ENCODE measurements at regions not wholly inside any gene's neighbourhood (a gene's known extent, or its start where the extent isn't known, plus 50 kb on each side); places are given as distances from the start of the nearest gene placed in this dataset.

GRCh38 chr2:125207431-125207830, 1182.3 kb downstream of the CNTNAP5 start (continued):
- no peak for TF ChIP-seq ETV6 (CRISPR knock-in tag; IDR thresholded peaks at IDR 0.05)
- TF ChIP-seq JAZF1 (CRISPR knock-in tag; IDR thresholded peaks at IDR 0.05): no peak
- TF ChIP-seq, protein P1, sequence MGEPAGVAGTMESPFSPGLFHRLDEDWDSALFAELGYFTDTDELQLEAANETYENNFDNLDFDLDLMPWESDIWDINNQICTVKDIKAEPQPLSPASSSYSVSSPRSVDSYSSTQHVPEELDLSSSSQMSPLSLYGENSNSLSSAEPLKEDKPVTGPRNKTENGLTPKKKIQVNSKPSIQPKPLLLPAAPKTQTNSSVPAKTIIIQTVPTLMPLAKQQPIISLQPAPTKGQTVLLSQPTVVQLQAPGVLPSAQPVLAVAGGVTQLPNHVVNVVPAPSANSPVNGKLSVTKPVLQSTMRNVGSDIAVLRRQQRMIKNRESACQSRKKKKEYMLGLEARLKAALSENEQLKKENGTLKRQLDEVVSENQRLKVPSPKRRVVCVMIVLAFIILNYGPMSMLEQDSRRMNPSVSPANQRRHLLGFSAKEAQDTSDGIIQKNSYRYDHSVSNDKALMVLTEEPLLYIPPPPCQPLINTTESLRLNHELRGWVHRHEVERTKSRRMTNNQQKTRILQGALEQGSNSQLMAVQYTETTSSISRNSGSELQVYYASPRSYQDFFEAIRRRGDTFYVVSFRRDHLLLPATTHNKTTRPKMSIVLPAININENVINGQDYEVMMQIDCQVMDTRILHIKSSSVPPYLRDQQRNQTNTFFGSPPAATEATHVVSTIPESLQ (CRISPR knock-in tag; IDR thresholded peaks at IDR 0.05): no peak

- ATAC-seq: no peak
- Mint-ChIP-seq H3K27me3 (ENCODE audit: low read depth) (no peaks in the 10 kb centered on the region; the same call in 1 of the 2 replicates), H3K36me3 (peaks cover 20% of the 10 kb centered on the region), H3K4me1 (no peaks in the 10 kb centered on the region), H3K27ac (no peak overlapping the region), H3K4me3 (no peak overlapping the region), H3K9me3 (peaks cover 60% of the 10 kb centered on the region)
- POLR2A ChIA-PET: no interaction called here
- CTCF ChIA-PET: no interaction called here
- TF ChIP-seq, protein P2, sequence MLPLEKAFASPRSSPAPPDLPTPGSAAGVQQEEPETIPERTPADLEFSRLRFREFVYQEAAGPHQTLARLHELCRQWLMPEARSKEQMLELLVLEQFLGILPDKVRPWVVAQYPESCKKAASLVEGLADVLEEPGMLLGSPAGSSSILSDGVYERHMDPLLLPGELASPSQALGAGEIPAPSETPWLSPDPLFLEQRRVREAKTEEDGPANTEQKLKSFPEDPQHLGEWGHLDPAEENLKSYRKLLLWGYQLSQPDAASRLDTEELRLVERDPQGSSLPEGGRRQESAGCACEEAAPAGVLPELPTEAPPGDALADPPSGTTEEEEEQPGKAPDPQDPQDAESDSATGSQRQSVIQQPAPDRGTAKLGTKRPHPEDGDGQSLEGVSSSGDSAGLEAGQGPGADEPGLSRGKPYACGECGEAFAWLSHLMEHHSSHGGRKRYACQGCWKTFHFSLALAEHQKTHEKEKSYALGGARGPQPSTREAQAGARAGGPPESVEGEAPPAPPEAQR (CRISPR knock-in tag; IDR thresholded peaks at IDR 0.05): no peak
- TF ChIP-seq ZNF232 (CRISPR knock-in tag; IDR thresholded peaks at IDR 0.05) (no peak), OVOL2 (CRISPR knock-in tag; IDR thresholded peaks at IDR 0.05; ENCODE audit: borderline replicate concordance) (no peak), ELF4 (CRISPR knock-in tag; IDR thresholded peaks at IDR 0.05; ENCODE audit: low read depth) (no peak), ZNF423 (CRISPR knock-in tag; IDR thresholded peaks at IDR 0.05) (no peak), ZNF219 (CRISPR knock-in tag; IDR thresholded peaks at IDR 0.05; ENCODE audit: borderline replicate concordance) (no peak)
- TF ChIP-seq, protein P3, sequence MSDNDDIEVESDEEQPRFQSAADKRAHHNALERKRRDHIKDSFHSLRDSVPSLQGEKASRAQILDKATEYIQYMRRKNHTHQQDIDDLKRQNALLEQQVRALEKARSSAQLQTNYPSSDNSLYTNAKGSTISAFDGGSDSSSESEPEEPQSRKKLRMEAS (CRISPR knock-in tag; IDR thresholded peaks at IDR 0.05): no peak
- TF ChIP-seq, protein P4, sequence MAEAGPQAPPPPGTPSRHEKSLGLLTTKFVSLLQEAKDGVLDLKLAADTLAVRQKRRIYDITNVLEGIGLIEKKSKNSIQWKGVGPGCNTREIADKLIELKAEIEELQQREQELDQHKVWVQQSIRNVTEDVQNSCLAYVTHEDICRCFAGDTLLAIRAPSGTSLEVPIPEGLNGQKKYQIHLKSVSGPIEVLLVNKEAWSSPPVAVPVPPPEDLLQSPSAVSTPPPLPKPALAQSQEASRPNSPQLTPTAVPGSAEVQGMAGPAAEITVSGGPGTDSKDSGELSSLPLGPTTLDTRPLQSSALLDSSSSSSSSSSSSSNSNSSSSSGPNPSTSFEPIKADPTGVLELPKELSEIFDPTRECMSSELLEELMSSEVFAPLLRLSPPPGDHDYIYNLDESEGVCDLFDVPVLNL (CRISPR knock-in tag; IDR thresholded peaks at IDR 0.05; ENCODE audit: borderline replicate concordance, low read depth): no peak
- DNase-seq (ENCODE audit: low spot score): no peak
Measured at GRCh38 chr2:125216321-125216720, 1191.2 kb downstream of the CNTNAP5 start.

DNA sequence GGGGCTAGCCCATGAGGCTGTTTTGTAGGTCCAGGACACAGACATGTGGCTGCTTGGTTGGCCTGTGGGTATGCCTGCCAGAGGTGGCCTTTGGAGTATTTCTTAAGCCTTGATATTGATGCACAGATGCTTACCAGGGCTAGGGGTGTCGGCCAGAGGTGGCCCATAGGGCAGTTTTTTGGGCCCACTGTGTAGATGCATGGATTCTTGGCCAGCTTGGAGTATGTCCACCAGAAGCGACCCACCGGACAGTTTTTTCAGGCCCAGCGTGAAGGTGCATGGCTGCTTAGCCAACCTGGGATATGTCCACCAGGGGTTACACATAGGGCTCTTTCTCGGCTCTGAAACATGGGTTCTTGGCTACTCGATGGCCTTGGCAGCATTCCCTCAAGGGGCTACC, 1199.1 kb downstream of the CNTNAP5 start:
- H3K4me1 Mint-ChIP-seq: no peaks in the 10 kb centered on the region
- ChIA-PET POLR2A (no interaction called here), CTCF (no interaction called here)
- H3K36me3 Mint-ChIP-seq: peaks cover 34% of the 10 kb centered on the region
- DNase-seq (ENCODE audit: low spot score): no peak
- H3K27me3 Mint-ChIP-seq (ENCODE audit: low read depth): no peaks in the 10 kb centered on the region
- no peak overlapping the region for H3K4me3 Mint-ChIP-seq
- ATAC-seq: no peak
- peaks cover 56% of the 10 kb centered on the region for H3K9me3 Mint-ChIP-seq
- H3K27ac Mint-ChIP-seq: no peak overlapping the region
- TF ChIP-seq GTF2I (CRISPR knock-in tag; conservative IDR thresholded peaks at IDR 0.05): no peak
- TF ChIP-seq USF2 (CRISPR knock-in tag; IDR thresholded peaks at IDR 0.05): no peak
- TF ChIP-seq, protein P5, sequence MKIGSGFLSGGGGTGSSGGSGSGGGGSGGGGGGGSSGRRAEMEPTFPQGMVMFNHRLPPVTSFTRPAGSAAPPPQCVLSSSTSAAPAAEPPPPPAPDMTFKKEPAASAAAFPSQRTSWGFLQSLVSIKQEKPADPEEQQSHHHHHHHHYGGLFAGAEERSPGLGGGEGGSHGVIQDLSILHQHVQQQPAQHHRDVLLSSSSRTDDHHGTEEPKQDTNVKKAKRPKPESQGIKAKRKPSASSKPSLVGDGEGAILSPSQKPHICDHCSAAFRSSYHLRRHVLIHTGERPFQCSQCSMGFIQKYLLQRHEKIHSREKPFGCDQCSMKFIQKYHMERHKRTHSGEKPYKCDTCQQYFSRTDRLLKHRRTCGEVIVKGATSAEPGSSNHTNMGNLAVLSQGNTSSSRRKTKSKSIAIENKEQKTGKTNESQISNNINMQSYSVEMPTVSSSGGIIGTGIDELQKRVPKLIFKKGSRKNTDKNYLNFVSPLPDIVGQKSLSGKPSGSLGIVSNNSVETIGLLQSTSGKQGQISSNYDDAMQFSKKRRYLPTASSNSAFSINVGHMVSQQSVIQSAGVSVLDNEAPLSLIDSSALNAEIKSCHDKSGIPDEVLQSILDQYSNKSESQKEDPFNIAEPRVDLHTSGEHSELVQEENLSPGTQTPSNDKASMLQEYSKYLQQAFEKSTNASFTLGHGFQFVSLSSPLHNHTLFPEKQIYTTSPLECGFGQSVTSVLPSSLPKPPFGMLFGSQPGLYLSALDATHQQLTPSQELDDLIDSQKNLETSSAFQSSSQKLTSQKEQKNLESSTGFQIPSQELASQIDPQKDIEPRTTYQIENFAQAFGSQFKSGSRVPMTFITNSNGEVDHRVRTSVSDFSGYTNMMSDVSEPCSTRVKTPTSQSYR (CRISPR knock-in tag; IDR thresholded peaks at IDR 0.05): no peak
- no peak for TF ChIP-seq ZNF263 (CRISPR knock-in tag; IDR thresholded peaks at IDR 0.05; ENCODE audit: low read depth)
- TF ChIP-seq AR (CRISPR knock-in tag; IDR thresholded peaks at IDR 0.05): no peak
- no peak for TF ChIP-seq ESRRA (CRISPR knock-in tag; IDR thresholded peaks at IDR 0.05; ENCODE audit: borderline replicate concordance)
- no peak for TF ChIP-seq GRHL2 (CRISPR knock-in tag; IDR thresholded peaks at IDR 0.05; ENCODE audit: insufficient replicate concordance, severe bottlenecking)
- no peak for TF ChIP-seq ZMAT4 (CRISPR knock-in tag; IDR thresholded peaks at IDR 0.05)

Measured in WTC11 (cell line).